ENCODE measurements at regions not wholly inside any gene's neighbourhood (a gene's known extent, or its start where the extent isn't known, plus 50 kb on each side); places are given as distances from the start of the nearest gene placed in this dataset.
"Not testable (repeated sequence)": the region's sequence is repeated elsewhere in the genome, so short reads cannot be mapped to it uniquely, and the experiment has no call there.

- DNase-seq: peak; percentile 24
Measured at GRCh38 chr14:63147018-63147417, 57.2 kb upstream of the RHOJ start.

- peak; percentile 14 for DNase-seq
Measured at GRCh38 chr14:63134801-63135200, 69.4 kb upstream of the RHOJ start.

- DNase-seq: no peak
Measured at GRCh38 chr14:63130531-63130930, 73.7 kb upstream of the RHOJ start.

GRCh38 chr14:63106487-63106886 is 61.2 kb upstream of the KCNH5 start:
- not testable (repeated sequence) for DNase-seq

- no peak for DNase-seq
Measured at GRCh38 chr14:63100552-63100951, 55.3 kb upstream of the KCNH5 start.

GRCh38 chr14:63096186-63096585 is 50.9 kb upstream of the KCNH5 start:
- DNase-seq: no peak
